T-cell (primary cell): ENCODE measurements at regions not wholly inside any gene's neighbourhood (a gene's known extent, or its start where the extent isn't known, plus 50 kb on each side); places are given as distances from the start of the nearest gene placed in this dataset.

Experiments used
- ATAC-seq, 4 experiments: fragments of 200-7000 bp in 3 of 4; fragments of 150-1000 bp in 1 of 4; cut with Tn5 transposase; replicated peaks in 1 of 4; 1 replicate in 3 of 4; 2 replicates in 1 of 4; pipeline ENCODE4 v1.10.0; 2021; ENCODE audit warnings: moderate library complexity in 3 of 4, mild to moderate bottlenecking in 2 of 4, moderate number of reproducible peaks in 1 of 4
- CTCF ChIA-PET, 2 donors: fragments of 300-600 bp; sonication (Branson Sonifier 250); formaldehyde crosslinking; loops; one replicate each; lab custom pipeline; 2022; ENCODE audit warnings: antibody characterized with exemption in 2 of 2; lab: Charles Lee
- POLR2A ChIA-PET, 2 donors: fragments of 300-600 bp; sonication (Branson Sonifier 250); formaldehyde crosslinking; loops; one replicate each; lab custom pipeline; 2022; ENCODE audit warnings: antibody characterized with exemption in 2 of 2; lab: Charles Lee
- DNase-seq, 35 experiments: peaks; one replicate each; pipeline versions ENCODE4 v3.0.0 to v3.0.0-alpha.2; 2013 to 2023
- H3K27ac ChIP-seq: one replicate; pipeline ENCODE4 v1.5.1; 2013; ENCODE audit warnings: low read length
- H3K27me3 ChIP-seq, 2 experiments: replicated peaks in 1 of 2; 1 replicate in 1 of 2; 2 replicates in 1 of 2; pipeline versions ENCODE4 v1.6.1 to v1.7.0; 2013; ENCODE audit warnings: low read length in 1 of 2, mixed read lengths in 1 of 2; ENCODE audit not compliant: control insufficient read depth in 2 of 2, insufficient read depth in 2 of 2; ENCODE audit errors: extremely low read depth in 1 of 2
- H3K36me3 ChIP-seq, 2 donors: 1 replicate in 1 of 2; 2 replicates in 1 of 2; pipeline versions ENCODE4 v1.6.1 to v1.7.0; 2013; ENCODE audit warnings: low read length in 1 of 2; ENCODE audit not compliant: control insufficient read depth in 2 of 2, insufficient read depth in 1 of 2; ENCODE audit errors: extremely low read depth in 1 of 2
- H3K4me1 ChIP-seq, 2 experiments: 1 replicate in 1 of 2; 2 replicates in 1 of 2; pipeline versions ENCODE4 v1.6.1 to v1.7.0; 2013; ENCODE audit warnings: low read length in 2 of 2, mixed read lengths in 1 of 2; ENCODE audit not compliant: insufficient read depth in 2 of 2, control insufficient read depth in 1 of 2; ENCODE audit errors: extremely low read depth in 1 of 2
- H3K4me3 ChIP-seq, 2 donors: 1 replicate in 1 of 2; 2 replicates in 1 of 2; pipeline versions ENCODE4 v1.5.1 to v1.7.0; 2013; ENCODE audit warnings: mild to moderate bottlenecking in 2 of 2, low read length in 1 of 2, moderate library complexity in 1 of 2; ENCODE audit not compliant: control insufficient read depth in 1 of 2; ENCODE audit errors: extremely low read depth in 1 of 2
- H3K9me3 ChIP-seq: 2 replicates; pipeline ENCODE4 v1.7.0; 2013
- H3K27ac Mint-ChIP-seq, 2 donors: one replicate each; pipeline ENCODE4 v1.8.0; 2020 to 2021; ENCODE audit warnings: mild to moderate bottlenecking in 2 of 2, mixed read lengths in 2 of 2
- H3K27me3 Mint-ChIP-seq, 2 donors: one replicate each; pipeline ENCODE4 v1.8.0; 2021 to 2022; ENCODE audit warnings: mixed read lengths in 2 of 2
- H3K36me3 Mint-ChIP-seq: one replicate; pipeline ENCODE4 v1.8.0; 2021; ENCODE audit warnings: mixed read lengths
- H3K4me1 Mint-ChIP-seq, 3 donors: one replicate each; pipeline ENCODE4 v1.8.0; 2020 to 2022; ENCODE audit warnings: mixed read lengths in 3 of 3, mild to moderate bottlenecking in 1 of 3
- H3K4me3 Mint-ChIP-seq, 3 donors: one replicate each; pipeline ENCODE4 v1.8.0; 2020 to 2022; ENCODE audit warnings: mild to moderate bottlenecking in 3 of 3, mixed read lengths in 3 of 3, moderate library complexity in 3 of 3
- H3K9me3 Mint-ChIP-seq, 3 donors: one replicate each; pipeline ENCODE4 v1.8.0; 2020 to 2022; ENCODE audit warnings: mixed read lengths in 3 of 3
- WGBS: methylation state at CpG from one replicate; pipeline ENCODE4 v1.1.5; 2013; ENCODE audit warnings: missing lambda C conversion rate; ENCODE audit not compliant: insufficient coverage; 5-methylcytosine and 5-hydroxymethylcytosine counted together

DNA sequence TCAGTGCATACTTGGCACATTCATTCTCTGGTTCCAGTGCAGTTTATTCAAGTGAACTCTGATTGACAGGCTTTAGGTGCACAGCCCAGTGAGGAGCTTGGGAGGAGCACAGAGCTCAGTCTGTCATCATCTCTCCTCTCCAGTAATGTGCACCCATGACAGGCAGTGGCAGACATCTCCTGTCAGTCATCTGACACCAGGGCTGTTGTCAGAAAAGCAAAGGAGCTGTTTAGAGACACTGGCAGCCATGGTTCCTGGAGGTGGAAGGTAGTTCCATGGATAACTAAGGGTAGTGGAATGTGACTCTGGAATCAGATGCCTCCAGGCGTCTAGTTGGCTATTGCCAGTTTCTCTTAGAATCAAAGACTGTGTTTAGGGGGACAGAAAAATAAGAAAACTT is 308.8 kb downstream of the DCDC2C start:
- H3K27ac Mint-ChIP-seq = no peak overlapping the region
- WGBS = 67% methylated on average over 1 of the region's 1 CpG
- ChIA-PET POLR2A (no interaction called here), CTCF (no interaction called here)
- ATAC-seq (no peak), DNase-seq (no peak)
- H3K4me3 Mint-ChIP-seq = no peak overlapping the region
- Histone ChIP-seq H3K4me1 (no peaks in the 10 kb centered on the region), H3K9me3 (no peaks in the 10 kb centered on the region), H3K36me3 (no peaks in the 10 kb centered on the region), H3K4me3 (no peak overlapping the region), H3K27ac (no peak overlapping the region), H3K27me3 (no peaks in the 10 kb centered on the region)
- H3K36me3 Mint-ChIP-seq = no peaks in the 10 kb centered on the region
- H3K27me3 Mint-ChIP-seq = peaks cover 0 to 3% of the 10 kb centered on the region in 2 donors
- no peaks in the 10 kb centered on the region for H3K4me1 Mint-ChIP-seq
- peaks cover 6 to 25% (median 24%) of the 10 kb centered on the region in 3 donors for H3K9me3 Mint-ChIP-seq

DNA sequence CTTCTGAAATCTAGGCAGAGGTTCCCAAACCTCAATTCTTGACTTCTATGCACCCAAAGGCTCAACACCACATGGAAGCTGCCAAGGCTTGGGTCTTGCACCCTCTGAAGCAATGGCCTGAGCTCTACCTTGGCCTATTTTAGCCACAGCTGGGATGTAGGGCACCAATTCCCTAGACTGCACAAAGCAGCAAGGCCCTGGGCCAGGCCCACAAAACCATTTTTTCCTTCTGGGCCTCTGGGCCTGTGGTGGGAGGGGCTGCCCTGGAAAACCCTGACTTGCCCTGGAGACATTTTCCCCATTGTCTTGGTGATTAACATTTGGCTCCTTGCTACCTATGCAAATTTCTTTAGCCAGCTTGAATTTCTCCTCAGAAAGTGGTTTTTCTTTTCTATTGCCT is 315.2 kb downstream of the DCDC2C start:
- Mint-ChIP-seq H3K4me3 (no peak overlapping the region), H3K27me3 (no peaks in the 10 kb centered on the region), H3K9me3 (peaks cover 6 to 21% (median 13%) of the 10 kb centered on the region in 3 donors), H3K27ac (no peak overlapping the region), H3K36me3 (no peaks in the 10 kb centered on the region), H3K4me1 (no peaks in the 10 kb centered on the region)
- Histone ChIP-seq H3K27ac (no peak overlapping the region), H3K27me3 (peaks cover 0 to 3% of the 10 kb centered on the region in 2 experiments), H3K36me3 (no peaks in the 10 kb centered on the region), H3K9me3 (no peaks in the 10 kb centered on the region), H3K4me3 (no peak overlapping the region), H3K4me1 (no peaks in the 10 kb centered on the region)
- DNase-seq = no peak
- ChIA-PET POLR2A (no interaction called here), CTCF (no interaction called here)
- no peak for ATAC-seq

DNA sequence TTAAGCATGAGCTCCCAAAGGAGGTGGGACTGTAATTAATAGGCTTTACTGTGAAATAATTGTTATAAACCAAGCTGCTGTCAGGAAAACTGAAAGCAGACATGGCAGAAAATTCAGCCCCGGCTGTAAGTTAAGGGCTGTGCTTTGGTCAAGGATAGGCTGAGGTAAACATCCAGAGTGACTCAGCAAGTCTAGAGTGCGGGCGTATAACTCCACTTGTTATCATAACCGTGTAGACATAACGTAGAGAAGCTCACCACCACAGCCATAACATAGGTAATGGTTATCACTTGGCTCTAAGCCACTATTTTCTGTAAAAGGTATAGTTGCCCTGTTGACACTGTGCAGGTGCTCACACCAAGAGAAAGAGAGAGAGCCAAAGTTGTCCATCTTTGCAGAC is 316.8 kb downstream of the DCDC2C start:
- ChIA-PET CTCF (no interaction called here), POLR2A (no interaction called here)
- no peak for ATAC-seq
- H3K27ac ChIP-seq = no peak overlapping the region
- no peaks in the 10 kb centered on the region for H3K27me3 Mint-ChIP-seq
- H3K9me3 ChIP-seq = no peaks in the 10 kb centered on the region
- H3K9me3 Mint-ChIP-seq = peaks cover 6 to 21% (median 11%) of the 10 kb centered on the region in 3 donors
- H3K36me3 Mint-ChIP-seq = no peaks in the 10 kb centered on the region
- WGBS = 80% methylated on average over 1 of the region's 5 CpGs
- H3K4me1 ChIP-seq = no peaks in the 10 kb centered on the region
- no peak overlapping the region for H3K4me3 Mint-ChIP-seq
- no peaks in the 10 kb centered on the region for H3K36me3 ChIP-seq
- DNase-seq = no peak
- no peaks in the 10 kb centered on the region for H3K4me1 Mint-ChIP-seq
- H3K27ac Mint-ChIP-seq = no peak overlapping the region
- peaks cover 0 to 3% of the 10 kb centered on the region in 2 experiments for H3K27me3 ChIP-seq
- no peak overlapping the region for H3K4me3 ChIP-seq

DNA sequence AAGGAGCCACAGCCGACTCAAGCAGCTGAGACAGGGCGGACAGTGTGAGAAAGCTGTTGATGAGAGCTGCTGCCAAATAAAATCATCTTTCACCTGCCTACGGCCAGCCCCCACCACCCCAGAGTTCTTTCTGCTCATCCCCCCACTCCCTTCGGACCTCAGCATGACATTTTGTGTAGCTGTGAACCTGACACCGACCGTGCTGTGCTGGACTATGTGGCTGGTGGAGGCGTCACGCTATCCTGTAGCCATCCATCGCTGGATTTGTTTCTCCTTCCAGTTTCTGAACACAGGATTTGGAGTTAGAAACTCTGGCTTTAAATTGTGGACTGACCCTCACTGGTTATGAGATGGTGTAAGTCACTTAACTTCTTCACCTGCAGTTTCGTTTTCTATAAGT is 317.3 kb downstream of the DCDC2C start:
- ATAC-seq = no peak
- H3K4me3 Mint-ChIP-seq = no peak overlapping the region
- no peaks in the 10 kb centered on the region for H3K36me3 ChIP-seq
- no peak overlapping the region for H3K27ac ChIP-seq
- ChIA-PET CTCF (no interaction called here), POLR2A (no interaction called here)
- H3K27me3 ChIP-seq = peaks cover 0 to 3% of the 10 kb centered on the region in 2 experiments
- no peaks in the 10 kb centered on the region for H3K4me1 Mint-ChIP-seq
- no peak for DNase-seq
- H3K27me3 Mint-ChIP-seq = no peaks in the 10 kb centered on the region
- no peak overlapping the region for H3K27ac Mint-ChIP-seq
- H3K4me3 ChIP-seq = no peak overlapping the region
- H3K4me1 ChIP-seq = no peaks in the 10 kb centered on the region
- H3K9me3 ChIP-seq = no peaks in the 10 kb centered on the region
- WGBS = 77% methylated on average over 9 of the region's 10 CpGs
- H3K36me3 Mint-ChIP-seq = no peaks in the 10 kb centered on the region
- peaks cover 6 to 21% (median 11%) of the 10 kb centered on the region in 3 donors for H3K9me3 Mint-ChIP-seq

DNA sequence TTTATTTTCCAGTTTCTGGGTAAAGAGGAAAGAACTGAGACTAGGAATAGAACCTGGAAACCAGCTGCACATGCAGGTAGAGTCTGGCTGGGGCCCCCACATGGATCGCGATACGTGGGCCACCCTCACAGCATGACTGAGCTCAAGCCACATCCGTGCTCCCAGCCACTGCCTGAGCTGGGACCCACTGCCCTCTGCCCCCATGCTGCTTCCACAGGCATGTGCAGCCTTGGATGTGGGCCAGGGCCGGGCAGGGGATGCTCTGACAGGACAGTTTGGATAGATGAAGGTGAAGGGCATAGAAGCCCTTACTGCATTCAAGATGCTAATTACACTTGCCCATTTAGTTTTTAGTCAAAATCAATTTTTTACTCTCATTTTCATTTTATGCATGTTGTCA is 321.2 kb downstream of the DCDC2C start:
- DNase-seq = no peak
- ChIA-PET CTCF (no interaction called here), POLR2A (no interaction called here)
- Histone ChIP-seq H3K27me3 (peaks cover 0 to 3% of the 10 kb centered on the region in 2 experiments), H3K4me3 (no peak overlapping the region), H3K9me3 (no peaks in the 10 kb centered on the region), H3K4me1 (no peaks in the 10 kb centered on the region), H3K27ac (no peak overlapping the region), H3K36me3 (no peaks in the 10 kb centered on the region)
- Mint-ChIP-seq H3K4me3 (no peak overlapping the region), H3K4me1 (no peaks in the 10 kb centered on the region), H3K27ac (no peak overlapping the region), H3K27me3 (no peaks in the 10 kb centered on the region), H3K36me3 (no peaks in the 10 kb centered on the region), H3K9me3 (peaks cover 0 to 15% (median 3%) of the 10 kb centered on the region in 3 donors)
- 71% methylated on average over 4 of the region's 5 CpGs for WGBS
- no peak for ATAC-seq

DNA sequence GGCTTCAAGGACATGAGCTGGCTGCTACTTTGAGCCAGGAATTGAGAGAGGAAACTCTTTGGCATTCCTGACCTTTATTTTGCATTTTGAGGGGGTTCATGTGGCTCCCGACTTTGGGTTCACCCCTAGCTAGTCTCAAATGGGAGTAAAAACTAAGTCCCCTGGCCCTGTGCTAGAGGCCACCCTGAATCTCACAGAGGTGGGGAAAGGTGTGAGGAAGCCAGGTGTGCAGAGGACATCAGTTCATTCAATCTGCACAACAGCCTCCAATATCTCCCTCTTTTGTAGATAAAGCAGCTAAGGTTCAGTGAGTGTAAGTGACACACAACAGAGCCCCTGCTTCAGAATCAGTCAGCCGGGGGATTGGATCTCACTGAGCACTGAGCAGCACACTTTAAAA is 325.7 kb downstream of the DCDC2C start:
- DNase-seq (no peak), ATAC-seq (no peak)
- Mint-ChIP-seq H3K27me3 (no peaks in the 10 kb centered on the region), H3K9me3 (peaks cover 2 to 10% (median 3%) of the 10 kb centered on the region in 3 donors), H3K4me1 (no peaks in the 10 kb centered on the region), H3K36me3 (no peaks in the 10 kb centered on the region), H3K4me3 (no peak overlapping the region), H3K27ac (no peak overlapping the region)
- H3K36me3 ChIP-seq = no peaks in the 10 kb centered on the region
- peaks cover 0 to 2% of the 10 kb centered on the region in 2 experiments for H3K27me3 ChIP-seq
- POLR2A ChIA-PET = no interaction called here
- H3K9me3 ChIP-seq = no peaks in the 10 kb centered on the region
- CTCF ChIA-PET = no interaction called here
- WGBS = no CpG with 5 or more reads among the region's 2 CpGs
- H3K4me3 ChIP-seq = no peak overlapping the region
- no peaks in the 10 kb centered on the region for H3K4me1 ChIP-seq
- no peak overlapping the region for H3K27ac ChIP-seq

DNA sequence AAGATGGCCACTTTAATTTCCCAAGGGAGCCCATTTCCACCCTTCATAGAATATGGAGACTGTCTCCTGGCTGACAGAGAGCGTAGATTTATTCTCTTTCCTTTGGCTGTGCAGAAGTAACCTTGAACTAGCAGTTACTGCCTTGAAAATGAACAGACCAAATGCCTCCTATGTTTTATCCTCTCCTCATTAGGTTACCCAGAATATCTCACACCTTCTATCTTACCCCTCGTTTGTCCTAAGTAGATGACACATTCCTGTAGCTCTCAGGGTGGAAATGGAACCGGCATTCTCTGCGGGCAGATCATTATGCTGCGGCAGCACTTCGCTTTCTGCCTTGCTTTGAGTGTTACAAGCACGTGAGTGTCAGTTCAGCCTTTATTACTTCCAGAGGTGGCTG is 336.5 kb downstream of the DCDC2C start:
- no peaks in the 10 kb centered on the region for H3K27me3 Mint-ChIP-seq
- Histone ChIP-seq H3K36me3 (no peaks in the 10 kb centered on the region), H3K4me1 (no peaks in the 10 kb centered on the region), H3K27ac (no peak overlapping the region), H3K9me3 (no peaks in the 10 kb centered on the region), H3K27me3 (no peaks in the 10 kb centered on the region), H3K4me3 (no peak overlapping the region)
- no peak for DNase-seq
- H3K4me1 Mint-ChIP-seq = no peaks in the 10 kb centered on the region
- peaks cover 2 to 25% (median 22%) of the 10 kb centered on the region in 3 donors for H3K9me3 Mint-ChIP-seq
- H3K4me3 Mint-ChIP-seq = no peak overlapping the region
- ATAC-seq = no peak
- WGBS = 84% methylated on average over 7 of the region's 7 CpGs
- no peak overlapping the region for H3K27ac Mint-ChIP-seq
- H3K36me3 Mint-ChIP-seq = no peaks in the 10 kb centered on the region
- CTCF ChIA-PET = interaction anchor here in 1 of 2 donors (0.6 kb wide), 1 partner anchor 181 kb away, joined by 4 read pairs; no protein-coding TSS in a partner anchor
- POLR2A ChIA-PET = no interaction called here
